ENCODE measurements at regions not wholly inside any gene's neighbourhood (a gene's known extent, or its start where the extent isn't known, plus 50 kb on each side); places are given as distances from the start of the nearest gene placed in this dataset.

GRCh38 chr19:33953023-33953422 lies 156.4 kb downstream of the KCTD15 start:
- WGBS, 2 donors: 86 to 87% methylated on average over 8 of the region's 8 CpGs
- ATAC-seq: no peak
- intact Hi-C loops (cut with DNase I): no loop called here
- no peak for TF ChIP-seq CTCF (IDR thresholded peaks at IDR 0.05)
- Histone ChIP-seq H3K27ac (no peak overlapping the region), H3K27me3 (peaks cover 0 to 20% (median 8%) of the 10 kb centered on the region in 7 donors), H3K4me3 (no peak overlapping the region), H3K36me3 (no peaks in the 10 kb centered on the region), H3K9me3 (no peaks in the 10 kb centered on the region), H3K4me1 (no peaks in the 10 kb centered on the region)
- no peak for DNase-seq

- Histone ChIP-seq H3K27ac (no peak overlapping the region), H3K27me3 (peaks cover 0 to 20% (median 8%) of the 10 kb centered on the region in 7 donors), H3K4me3 (no peak overlapping the region), H3K4me1 (no peaks in the 10 kb centered on the region), H3K36me3 (no peaks in the 10 kb centered on the region), H3K9me3 (no peaks in the 10 kb centered on the region)
- DNase-seq (no peak), ATAC-seq (no peak)
- 62 to 69% methylated on average over 4 of the region's 4 CpGs for WGBS, 2 donors
- intact Hi-C loops (cut with DNase I): no loop called here
- peak in 3 of 9 donors; percentile 19 to 34 (median 26) for TF ChIP-seq CTCF (IDR thresholded peaks at IDR 0.05)
These were observed 156.9 kb downstream of the KCTD15 start for GRCh38 chr19:33953592-33953991.

- no peaks in the 10 kb centered on the region for H3K9me3 ChIP-seq
- H3K27ac ChIP-seq: no peak overlapping the region
- DNase-seq (no peak), ATAC-seq (no peak)
- no peak overlapping the region for H3K4me3 ChIP-seq
- no peaks in the 10 kb centered on the region for H3K36me3 ChIP-seq
- H3K27me3 ChIP-seq: peaks cover 0 to 28% (median 13%) of the 10 kb centered on the region in 7 donors
- intact Hi-C loops (cut with DNase I): no loop called here
- WGBS, 2 donors: 79 to 87% methylated on average over 2 of the region's 2 CpGs
- no peak for TF ChIP-seq CTCF (IDR thresholded peaks at IDR 0.05)
- H3K4me1 ChIP-seq: no peaks in the 10 kb centered on the region
These were observed 158.0 kb downstream of the KCTD15 start for GRCh38 chr19:33954686-33955085.

GRCh38 chr19:33956941-33957340 lies 160.3 kb downstream of the KCTD15 start:
- peaks cover 0 to 28% (median 14%) of the 10 kb centered on the region in 7 donors for H3K27me3 ChIP-seq
- no peak for DNase-seq

More at GRCh38 chr19:33956941-33957340, 160.3 kb downstream of the KCTD15 start:
- ATAC-seq: no peak
- intact Hi-C loops (cut with DNase I): no loop called here
- no peaks in the 10 kb centered on the region for H3K4me1 ChIP-seq
- H3K27ac ChIP-seq: no peak overlapping the region
- no peaks in the 10 kb centered on the region for H3K36me3 ChIP-seq
- WGBS, 2 donors: 81 to 84% methylated on average over 6 of the region's 6 CpGs
- TF ChIP-seq CTCF (IDR thresholded peaks at IDR 0.05): no peak
- H3K9me3 ChIP-seq: no peaks in the 10 kb centered on the region
- H3K4me3 ChIP-seq: no peak overlapping the region
